Activated naive CD8-positive, alpha-beta T cell treated with anti-CD3 and anti-CD28 coated beads, Interleukin-2, amount 10 ng/mL, durations not matched to agents 7 days and 5 days (primary cell): ENCODE measurements at regions not wholly inside any gene's neighbourhood (a gene's known extent, or its start where the extent isn't known, plus 50 kb on each side); places are given as distances from the start of the nearest gene placed in this dataset.

Source experiments
- ATAC-seq: fragments of 150-1000 bp; cut with Tn5 transposase; one replicate; pipeline ENCODE4 v1.10.0; 2021; ENCODE audit warnings: low read depth, moderate library complexity
- POLR2A ChIA-PET: fragments of 350-600 bp; sonication (Branson Sonifier 250); formaldehyde crosslinking; loops from one replicate; lab custom pipeline; 2021; ENCODE audit warnings: antibody characterized with exemption; lab: Charles Lee
- DNase-seq: peaks from one replicate; pipeline ENCODE4 v3.0.0; 2021
- H3K27ac Mint-ChIP-seq: one replicate; pipeline ENCODE4 v1.8.0; 2022; ENCODE audit warnings: mild to moderate bottlenecking, mixed read lengths
- H3K27me3 Mint-ChIP-seq: one replicate; pipeline ENCODE4 v1.8.0; 2022; ENCODE audit warnings: mild to moderate bottlenecking, moderate library complexity, mixed read lengths
- H3K36me3 Mint-ChIP-seq: one replicate; pipeline ENCODE4 v1.8.0; 2021; ENCODE audit warnings: mild to moderate bottlenecking, mixed read lengths
- H3K4me1 Mint-ChIP-seq: one replicate; pipeline ENCODE4 v1.8.0; 2021; ENCODE audit warnings: mixed read lengths
- H3K4me3 Mint-ChIP-seq: one replicate; pipeline ENCODE4 v1.8.0; 2022; ENCODE audit warnings: mild to moderate bottlenecking, moderate library complexity, mixed read lengths
- H3K9me3 Mint-ChIP-seq: one replicate; pipeline ENCODE4 v1.8.0; 2021; ENCODE audit warnings: mixed read lengths

DNA sequence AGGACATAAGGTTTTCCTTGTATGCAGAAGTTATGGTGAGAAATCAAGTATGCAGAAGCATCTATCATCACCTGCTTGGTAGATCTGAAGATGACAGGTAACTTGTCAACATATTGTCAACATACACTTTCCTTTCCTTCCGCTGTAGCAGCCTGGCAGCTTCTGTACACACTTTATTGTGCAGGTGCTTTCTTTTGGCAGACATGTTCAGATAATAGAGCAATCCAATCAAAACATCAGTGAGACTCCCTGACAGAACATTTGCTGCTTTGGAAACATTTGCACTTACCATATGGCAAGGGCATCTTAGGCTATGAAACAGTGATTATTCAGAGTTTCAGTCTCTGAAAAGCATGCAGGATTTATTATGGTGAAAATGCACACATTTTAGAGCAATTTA lies 161.1 kb upstream of the CDH12 start:
- ATAC-seq: no peak
- POLR2A ChIA-PET: no interaction called here
- H3K4me3 Mint-ChIP-seq: peak overlapping the region; percentile 56

DNA sequence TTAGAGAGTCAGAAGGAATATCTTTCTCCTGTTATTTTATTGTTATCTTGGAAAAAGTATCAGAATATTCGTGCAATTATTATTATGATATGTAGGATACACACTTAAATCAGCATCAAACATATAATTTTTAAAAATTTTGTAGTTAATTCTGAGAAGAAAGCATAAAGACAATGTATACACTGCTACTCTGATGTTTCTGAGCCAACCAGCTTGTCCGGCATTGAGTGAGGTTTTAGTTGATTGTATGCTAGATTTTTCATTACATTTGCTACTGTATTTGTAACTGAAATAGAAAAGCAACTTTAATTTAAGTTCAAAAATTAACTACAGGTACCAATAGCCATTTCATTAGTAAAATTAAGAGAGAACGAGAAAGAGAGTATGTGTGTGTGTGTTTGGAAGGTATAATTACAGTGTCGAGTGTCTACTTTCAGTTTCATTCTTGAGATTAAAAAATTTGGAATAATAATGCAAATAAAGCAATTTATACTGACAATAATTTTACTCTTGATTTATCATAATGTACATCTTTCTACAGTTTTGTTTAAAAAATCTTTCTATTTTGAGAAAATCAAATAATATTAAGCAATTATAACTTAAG lies 160.4 kb upstream of the CDH12 start:
- Mint-ChIP-seq H3K4me1 (peaks cover 1% of the 10 kb centered on the region), H3K4me3 (peak overlapping the region; percentile 92), H3K27me3 (no peaks in the 10 kb centered on the region), H3K36me3 (no peaks in the 10 kb centered on the region), H3K9me3 (no peaks in the 10 kb centered on the region), H3K27ac (peak overlapping the region; percentile 93)
- ATAC-seq (no peak), DNase-seq (no peak)
- POLR2A ChIA-PET: no interaction called here

More for the DNA sequence above, 161.1 kb upstream of the CDH12 start:
- H3K36me3 Mint-ChIP-seq: no peaks in the 10 kb centered on the region
- no peak overlapping the region for H3K27ac Mint-ChIP-seq
- H3K9me3 Mint-ChIP-seq: no peaks in the 10 kb centered on the region
- H3K4me1 Mint-ChIP-seq: peaks cover 1% of the 10 kb centered on the region
- no peak for DNase-seq
- no peaks in the 10 kb centered on the region for H3K27me3 Mint-ChIP-seq

DNA sequence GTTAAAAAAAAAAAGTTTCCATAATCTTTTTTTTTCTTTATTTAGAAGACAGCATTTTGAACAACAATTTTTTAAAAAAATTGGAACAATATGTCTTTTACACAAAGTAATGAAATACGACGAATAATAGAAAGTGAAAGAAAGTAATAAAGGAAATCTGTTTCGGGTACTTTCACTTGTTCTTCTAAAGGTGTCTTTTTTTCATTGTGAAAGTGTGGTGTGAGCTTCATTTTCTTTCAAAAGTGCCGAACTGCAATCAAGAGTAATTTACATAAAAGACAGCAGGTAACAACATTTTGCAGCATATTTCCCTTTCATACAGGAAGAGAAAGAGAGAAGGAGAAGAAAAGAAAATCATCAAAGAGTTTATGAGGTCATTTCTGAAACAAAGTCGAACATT lies 159.7 kb upstream of the CDH12 start:
- Mint-ChIP-seq H3K27me3 (no peaks in the 10 kb centered on the region), H3K36me3 (no peaks in the 10 kb centered on the region), H3K27ac (peak overlapping the region; percentile 93), H3K4me1 (peaks cover 1% of the 10 kb centered on the region), H3K4me3 (peak overlapping the region; percentile 92), H3K9me3 (no peaks in the 10 kb centered on the region)
- no peak for DNase-seq
- ATAC-seq: no peak
- POLR2A ChIA-PET: no interaction called here

GRCh38 chr5:23007762-23008161 lies 154.6 kb upstream of the CDH12 start:
- DNase-seq (no peak), ATAC-seq (no peak)
- H3K27me3 Mint-ChIP-seq: no peaks in the 10 kb centered on the region
- no peak overlapping the region for H3K27ac Mint-ChIP-seq
- H3K4me3 Mint-ChIP-seq: no peak overlapping the region
- no peaks in the 10 kb centered on the region for H3K4me1 Mint-ChIP-seq
- POLR2A ChIA-PET: no interaction called here
- H3K36me3 Mint-ChIP-seq: no peaks in the 10 kb centered on the region
- H3K9me3 Mint-ChIP-seq: no peaks in the 10 kb centered on the region

- Mint-ChIP-seq H3K4me1 (no peaks in the 10 kb centered on the region), H3K36me3 (no peaks in the 10 kb centered on the region)
- no peak for ATAC-seq
Measured at GRCh38 chr5:23007236-23007635, 154.1 kb upstream of the CDH12 start.

DNA sequence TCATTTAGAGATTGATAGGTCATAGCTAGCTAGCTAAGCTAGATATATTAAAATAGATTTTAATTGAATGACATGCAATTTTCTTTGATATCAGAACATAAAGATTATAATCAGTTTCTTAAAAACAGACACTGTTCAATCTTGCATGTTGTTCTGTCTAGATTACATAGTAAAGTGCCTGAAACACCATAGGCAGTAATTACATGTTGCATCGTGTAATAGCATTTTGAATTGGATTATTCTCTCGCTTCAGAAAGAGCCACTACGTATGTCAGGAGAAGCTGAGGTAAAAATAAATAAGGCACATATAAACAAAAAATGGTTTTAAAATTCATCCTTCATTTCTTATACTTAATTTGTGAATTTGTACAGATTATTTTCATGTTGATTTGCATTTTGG lies 148.0 kb upstream of the CDH12 start:
- DNase-seq (no peak), ATAC-seq (no peak)
- Mint-ChIP-seq H3K36me3 (no peaks in the 10 kb centered on the region), H3K27me3 (no peaks in the 10 kb centered on the region), H3K9me3 (no peaks in the 10 kb centered on the region), H3K27ac (no peak overlapping the region), H3K4me3 (no peak overlapping the region), H3K4me1 (no peaks in the 10 kb centered on the region)
- POLR2A ChIA-PET: no interaction called here

More at GRCh38 chr5:23007236-23007635, 154.1 kb upstream of the CDH12 start:
- Mint-ChIP-seq H3K4me3 (no peak overlapping the region), H3K9me3 (no peaks in the 10 kb centered on the region), H3K27ac (no peak overlapping the region), H3K27me3 (no peaks in the 10 kb centered on the region)
- DNase-seq: no peak
- POLR2A ChIA-PET: no interaction called here

- POLR2A ChIA-PET: no interaction called here
- Mint-ChIP-seq H3K27ac (no peak overlapping the region), H3K27me3 (no peaks in the 10 kb centered on the region), H3K4me3 (no peak overlapping the region), H3K36me3 (no peaks in the 10 kb centered on the region), H3K9me3 (no peaks in the 10 kb centered on the region), H3K4me1 (no peaks in the 10 kb centered on the region)
- no peak for ATAC-seq
- DNase-seq: no peak
Measured at GRCh38 chr5:22998774-22999173, 145.6 kb upstream of the CDH12 start.

- Mint-ChIP-seq H3K4me1 (no peaks in the 10 kb centered on the region), H3K36me3 (no peaks in the 10 kb centered on the region), H3K9me3 (no peaks in the 10 kb centered on the region), H3K27ac (no peak overlapping the region), H3K4me3 (no peak overlapping the region), H3K27me3 (no peaks in the 10 kb centered on the region)
- no peak for DNase-seq
- POLR2A ChIA-PET: no interaction called here
- no peak for ATAC-seq
Measured at GRCh38 chr5:22998362-22998761, 145.2 kb upstream of the CDH12 start.

DNA sequence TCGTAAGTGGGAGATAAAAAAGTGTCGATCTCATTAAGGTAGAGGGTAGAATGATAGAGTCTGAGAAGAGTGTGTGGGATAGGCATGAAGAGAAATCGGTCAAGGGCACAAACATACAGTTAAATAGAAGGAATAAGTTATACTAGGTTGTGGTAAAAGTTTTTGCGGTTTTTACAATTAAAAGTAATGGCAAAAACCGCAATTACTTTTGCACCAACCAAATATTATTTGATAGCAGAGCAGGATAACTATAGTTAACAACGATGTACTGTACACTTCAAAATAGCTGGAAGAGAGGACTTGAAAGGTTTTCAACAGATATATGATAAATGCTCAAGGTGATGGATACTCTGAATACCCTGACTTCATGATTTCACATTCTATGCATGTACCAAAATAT lies 135.8 kb upstream of the CDH12 start:
- POLR2A ChIA-PET: no interaction called here
- Mint-ChIP-seq H3K27me3 (no peaks in the 10 kb centered on the region), H3K36me3 (no peaks in the 10 kb centered on the region), H3K9me3 (peaks cover 3% of the 10 kb centered on the region), H3K4me3 (no peak overlapping the region), H3K4me1 (no peaks in the 10 kb centered on the region), H3K27ac (no peak overlapping the region)
- ATAC-seq (no peak), DNase-seq (no peak)

GRCh38 chr5:22986281-22986680 lies 133.1 kb upstream of the CDH12 start:
- Mint-ChIP-seq H3K9me3 (peaks cover 3% of the 10 kb centered on the region), H3K27ac (no peak overlapping the region), H3K4me3 (no peak overlapping the region), H3K27me3 (no peaks in the 10 kb centered on the region), H3K4me1 (no peaks in the 10 kb centered on the region), H3K36me3 (no peaks in the 10 kb centered on the region)
- ATAC-seq (no peak), DNase-seq (no peak)
- POLR2A ChIA-PET: no interaction called here

- POLR2A ChIA-PET: no interaction called here
- ATAC-seq: no peak
- Mint-ChIP-seq H3K27me3 (no peaks in the 10 kb centered on the region), H3K4me3 (no peak overlapping the region), H3K4me1 (no peaks in the 10 kb centered on the region), H3K9me3 (peaks cover 3% of the 10 kb centered on the region), H3K27ac (no peak overlapping the region), H3K36me3 (no peaks in the 10 kb centered on the region)
- no peak for DNase-seq
Measured at GRCh38 chr5:22985446-22985845, 132.3 kb upstream of the CDH12 start.

DNA sequence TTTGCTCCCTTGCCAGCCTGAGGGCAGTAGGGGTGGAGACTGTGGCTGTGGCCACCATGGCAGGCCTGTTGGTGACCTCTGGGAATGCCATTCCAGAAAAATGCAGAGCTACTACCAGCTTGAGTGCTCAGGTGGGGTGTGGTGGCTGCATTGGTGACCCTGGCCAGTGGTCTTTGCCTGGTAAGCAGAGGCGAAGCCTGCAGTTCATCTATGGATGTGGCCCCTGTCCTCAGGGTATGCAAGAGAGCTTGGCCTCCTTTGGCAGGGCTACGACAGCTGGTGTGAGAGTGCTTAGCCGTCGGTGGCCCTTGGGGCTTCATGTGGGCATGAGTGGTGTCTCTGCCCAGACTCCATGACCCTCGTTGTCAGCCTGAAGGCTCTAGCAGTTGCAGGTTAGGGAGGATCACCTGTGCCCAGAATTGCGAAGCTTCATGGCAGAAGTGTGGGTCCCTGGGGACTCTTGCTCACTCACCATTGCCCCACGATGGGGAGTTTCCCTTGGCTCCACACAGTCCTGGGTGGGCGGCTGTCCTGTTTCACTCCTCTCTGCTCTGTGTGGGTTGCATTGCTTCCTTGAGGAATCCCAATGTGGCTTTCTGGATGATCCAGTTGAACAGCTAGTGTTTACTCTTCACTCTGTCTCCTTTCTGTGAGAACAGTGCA lies 117.9 kb upstream of the CDH12 start:
- Mint-ChIP-seq H3K27me3 (no peaks in the 10 kb centered on the region), H3K27ac (no peak overlapping the region), H3K4me1 (no peaks in the 10 kb centered on the region), H3K36me3 (no peaks in the 10 kb centered on the region), H3K9me3 (peaks cover 7% of the 10 kb centered on the region), H3K4me3 (no peak overlapping the region)
- DNase-seq (no peak), ATAC-seq (no peak)
- POLR2A ChIA-PET: no interaction called here

DNA sequence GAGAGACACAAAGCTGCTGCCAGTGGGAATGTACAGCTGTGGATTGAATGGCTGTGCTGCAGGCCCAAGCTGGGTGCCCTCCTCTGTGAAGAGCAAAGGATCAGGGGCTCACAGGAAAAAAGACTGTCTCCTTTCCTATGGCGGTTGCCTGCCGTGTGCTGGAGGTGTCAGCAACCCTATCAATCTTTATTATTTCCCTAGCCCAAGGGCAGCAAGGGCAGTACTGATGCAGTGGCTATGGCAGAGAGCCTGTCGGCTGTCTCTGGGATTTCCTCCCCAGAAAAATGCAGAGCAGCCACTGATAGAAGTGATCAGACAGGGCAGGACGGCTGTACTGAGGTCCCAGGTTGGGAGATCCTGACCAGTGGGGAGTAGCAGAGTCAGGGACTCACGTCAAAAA lies 117.3 kb upstream of the CDH12 start:
- POLR2A ChIA-PET: no interaction called here
- Mint-ChIP-seq H3K9me3 (peaks cover 7% of the 10 kb centered on the region), H3K27me3 (no peaks in the 10 kb centered on the region)

GRCh38 chr5:22968386-22968785 lies 115.2 kb upstream of the CDH12 start:
- POLR2A ChIA-PET: no interaction called here
- H3K36me3 Mint-ChIP-seq: no peaks in the 10 kb centered on the region
- DNase-seq (no peak), ATAC-seq (no peak)
- H3K27me3 Mint-ChIP-seq: no peaks in the 10 kb centered on the region
- H3K9me3 Mint-ChIP-seq: peaks cover 7% of the 10 kb centered on the region
- no peak overlapping the region for H3K27ac Mint-ChIP-seq
- no peak overlapping the region for H3K4me3 Mint-ChIP-seq
- no peaks in the 10 kb centered on the region for H3K4me1 Mint-ChIP-seq

More for the DNA sequence above, 117.3 kb upstream of the CDH12 start:
- H3K27ac Mint-ChIP-seq: no peak overlapping the region
- no peaks in the 10 kb centered on the region for H3K36me3 Mint-ChIP-seq
- no peak for ATAC-seq
- no peak overlapping the region for H3K4me3 Mint-ChIP-seq
- no peaks in the 10 kb centered on the region for H3K4me1 Mint-ChIP-seq
- DNase-seq: no peak
